IMR-90 (cell line): ENCODE measurements at regions not wholly inside any gene's neighbourhood (a gene's known extent, or its start where the extent isn't known, plus 50 kb on each side); places are given as distances from the start of the nearest gene placed in this dataset.

ENCODE experiments used
- ATAC-seq: fragments of 200-7000 bp; cut with Tn5 transposase; 2 replicates; pipeline ENCODE4 v1.9.1; 2020; ENCODE audit warnings: low read depth, mild to moderate bottlenecking, moderate library complexity
- BruUV-seq: library from RNA; stranded (reverse); fragments of 400-500 nt; replicated peaks from 2 replicates; lab custom pipeline; 2021; lab: Mats Ljungman, UMichigan
- CTCF ChIA-PET: fragments of 300-600 bp; formaldehyde crosslinking; extraction: SDS; loops from one replicate; lab custom pipeline; 2021; ENCODE audit warnings: antibody characterized with exemption; lab: Yijun Ruan, JAX
- POLR2A ChIA-PET: fragments of 300-600 bp; sonication (Branson Sonifier 250); formaldehyde crosslinking; loops from one replicate; lab custom pipeline; 2022; ENCODE audit warnings: antibody characterized with exemption; ENCODE audit not compliant: unreplicated experiment; lab: Charles Lee
- DNase-seq: peaks from one replicate; pipeline ENCODE4 v3.0.0; 2013
- H2AFZ ChIP-seq: replicated peaks from 2 replicates; pipeline ENCODE3; 2013; ENCODE audit warnings: low read length, mild to moderate bottlenecking; ENCODE audit not compliant: poor library complexity
- H2AK5ac ChIP-seq: 2 replicates; pipeline ENCODE4 v1.6.1; 2013; ENCODE audit warnings: low read depth, low read length, inconsistent platforms
- H2AK9ac ChIP-seq: replicated peaks from 2 replicates; pipeline ENCODE3; 2013; ENCODE audit warnings: mild to moderate bottlenecking, low read depth, low read length, moderate library complexity; ENCODE audit not compliant: poor library complexity
- H2BK120ac ChIP-seq: 2 replicates; pipeline ENCODE4 v1.6.1; 2013; ENCODE audit warnings: low read depth, low read length, inconsistent platforms
- H2BK15ac ChIP-seq: 3 replicates; pipeline ENCODE4 v1.6.1; 2013; ENCODE audit warnings: low read depth, low read length, inconsistent platforms
- H2BK20ac ChIP-seq: 2 replicates; pipeline ENCODE4 v1.6.1; 2013; ENCODE audit warnings: low read depth, mild to moderate bottlenecking, inconsistent platforms, low read length, moderate library complexity
- H2BK5ac ChIP-seq: 2 replicates; pipeline ENCODE4 v1.6.1; 2013; ENCODE audit warnings: mild to moderate bottlenecking, low read depth, low read length, inconsistent platforms; ENCODE audit not compliant: poor library complexity, severe bottlenecking
- H3K14ac ChIP-seq: replicated peaks from 2 replicates; pipeline ENCODE4 v1.6.1; 2013; ENCODE audit warnings: low read depth, low read length, inconsistent platforms
- H3K18ac ChIP-seq: 2 replicates; pipeline ENCODE4 v1.6.1; 2013; ENCODE audit warnings: low read depth, low read length, control low read depth
- H3K23ac ChIP-seq: 2 replicates; pipeline ENCODE4 v1.6.1; 2013; ENCODE audit warnings: low read depth, low read length, inconsistent platforms
- H3K27ac ChIP-seq: 2 replicates; pipeline ENCODE4 v1.5.1; 2013; ENCODE audit warnings: mild to moderate bottlenecking, control low read depth, low read length; ENCODE audit not compliant: insufficient read depth
- H3K27me3 ChIP-seq: 2 replicates; pipeline ENCODE4 v1.6.1; 2013; ENCODE audit warnings: low read length; ENCODE audit not compliant: control insufficient read depth, insufficient read depth
- H3K36me3 ChIP-seq: 2 replicates; pipeline ENCODE4 v1.6.1; 2013; ENCODE audit warnings: low read length, mixed read lengths; ENCODE audit not compliant: control insufficient read depth, insufficient read depth
- H3K4ac ChIP-seq: 2 replicates; pipeline ENCODE4 v1.6.1; 2013; ENCODE audit warnings: low read depth, low read length, inconsistent platforms
- H3K4me1 ChIP-seq: 2 replicates; pipeline ENCODE4 v1.6.1; 2013; ENCODE audit warnings: low read length, mixed read lengths; ENCODE audit not compliant: control insufficient read depth, insufficient read depth
- H3K4me2 ChIP-seq: 2 replicates; pipeline ENCODE4 v1.6.1; 2013; ENCODE audit warnings: low read depth, mild to moderate bottlenecking, control low read depth, low read length, moderate library complexity
- H3K4me3 ChIP-seq: 2 replicates; pipeline ENCODE4 v1.5.1; 2013; ENCODE audit warnings: low read depth, mild to moderate bottlenecking, control low read depth, low read length, moderate library complexity; ENCODE audit not compliant: insufficient read depth
- H3K56ac ChIP-seq: 2 replicates; pipeline ENCODE4 v1.6.1; 2013; ENCODE audit warnings: low read length, inconsistent platforms; ENCODE audit not compliant: insufficient read depth; ENCODE audit errors: extremely low read depth
- H3K79me1 ChIP-seq, 2 experiments: 2 replicates each; pipeline ENCODE4 v1.6.1; 2013; ENCODE audit warnings: low read length in 2 of 2, inconsistent platforms in 1 of 2, low read depth in 1 of 2
- H3K9ac ChIP-seq: 2 replicates; pipeline ENCODE4 v1.6.1; 2013; ENCODE audit warnings: low read depth, low read length, control low read depth
- H3K9me1 ChIP-seq: 2 replicates; pipeline ENCODE4 v1.6.1; 2013; ENCODE audit warnings: low read length, inconsistent platforms; ENCODE audit not compliant: insufficient read depth
- H3K9me3 ChIP-seq: 2 replicates; pipeline ENCODE4 v1.6.1; 2013; ENCODE audit warnings: low read length; ENCODE audit not compliant: control insufficient read depth, insufficient read depth
- H4K20me1 ChIP-seq: 2 replicates; pipeline ENCODE4 v1.6.1; 2013; ENCODE audit warnings: low read length, inconsistent platforms; ENCODE audit not compliant: insufficient read depth
- H4K5ac ChIP-seq: 2 replicates; pipeline ENCODE4 v1.6.1; 2013; ENCODE audit warnings: mild to moderate bottlenecking, low read depth, low read length, control low read depth
- H4K8ac ChIP-seq, 2 experiments: 2 replicates each; pipeline ENCODE4 v1.6.1; 2013; ENCODE audit warnings: low read depth in 2 of 2, low read length in 2 of 2, control low read depth in 1 of 2, inconsistent platforms in 1 of 2
- H4K91ac ChIP-seq: 2 replicates; pipeline ENCODE4 v1.6.1; 2013; ENCODE audit warnings: low read depth, low read length, inconsistent platforms; ENCODE audit not compliant: insufficient read depth
- BHLHE40 ChIP-seq: fragments of 150-350 bp; IDR thresholded peaks from 2 replicates; pipeline ENCODE4 v1.6.1; 2016; ENCODE audit warnings: mild to moderate bottlenecking, low read depth, low read length
- CEBPB ChIP-seq: IDR thresholded peaks from 2 replicates; pipeline ENCODE4 v1.6.1; 2012; ENCODE audit warnings: low read depth, low read length, improper control_type of control experiment
- CHD1 ChIP-seq: IDR thresholded peaks from 2 replicates; pipeline ENCODE4 v1.6.1; 2012; ENCODE audit warnings: low read depth, low read length, improper control_type of control experiment
- CTCF ChIP-seq: conservative IDR thresholded peaks from 2 replicates; pipeline ENCODE4 v1.5.1; 2012; ENCODE audit warnings: mild to moderate bottlenecking, low read depth, low read length, improper control_type of control experiment
- ELK1 ChIP-seq: fragments of 150-350 bp; IDR thresholded peaks from 2 replicates; pipeline ENCODE4 v1.6.1; 2016; ENCODE audit warnings: low read depth, mild to moderate bottlenecking, low read length, moderate library complexity, borderline replicate concordance
- FOS ChIP-seq: fragments of 150-350 bp; IDR thresholded peaks from 2 replicates; pipeline ENCODE4 v1.6.1; 2016; ENCODE audit warnings: low read depth, low read length
- MAFK ChIP-seq: IDR thresholded peaks from 2 replicates; pipeline ENCODE4 v1.6.1; 2012; ENCODE audit warnings: low read depth, low read length, improper control_type of control experiment
- MAZ ChIP-seq: IDR thresholded peaks from 2 replicates; pipeline ENCODE4 v1.6.1; 2012; ENCODE audit warnings: low read depth, mild to moderate bottlenecking, low read length, improper control_type of control experiment, moderate library complexity, borderline replicate concordance
- MXI1 ChIP-seq: IDR thresholded peaks from 2 replicates; pipeline ENCODE4 v1.6.1; 2012; ENCODE audit warnings: low read depth, mild to moderate bottlenecking, low read length, moderate library complexity, borderline replicate concordance
- NFE2L2 ChIP-seq: fragments of 150-350 bp; IDR thresholded peaks from 2 replicates; pipeline ENCODE4 v1.6.1; 2016; ENCODE audit warnings: low read depth, mild to moderate bottlenecking, low read length
- POLR2A ChIP-seq: IDR thresholded peaks from 2 replicates; pipeline ENCODE4 v1.6.1; 2012; ENCODE audit warnings: mild to moderate bottlenecking, low read depth, low read length
- RAD21 ChIP-seq: IDR thresholded peaks from 2 replicates; pipeline ENCODE4 v1.6.1; 2012; ENCODE audit warnings: low read length, improper control_type of control experiment
- RCOR1 ChIP-seq: IDR thresholded peaks from 2 replicates; pipeline ENCODE4 v1.6.1; 2012; ENCODE audit warnings: mild to moderate bottlenecking, low read length, improper control_type of control experiment; ENCODE audit not compliant: insufficient replicate concordance
- RFX5 ChIP-seq: IDR thresholded peaks from 2 replicates; pipeline ENCODE4 v1.8.0; 2012; ENCODE audit warnings: low read depth, mild to moderate bottlenecking, low read length, moderate library complexity
- SMC3 ChIP-seq: fragments of 150-350 bp; IDR thresholded peaks from 2 replicates; pipeline ENCODE4 v1.6.1; 2016; ENCODE audit warnings: low read depth, mild to moderate bottlenecking, antibody characterized with exemption, low read length, moderate library complexity
- USF2 ChIP-seq: fragments of 150-350 bp; IDR thresholded peaks from 2 replicates; pipeline ENCODE4 v1.6.1; 2017; ENCODE audit warnings: mild to moderate bottlenecking, antibody characterized with exemption, low read length, low read depth
- WGBS, 2 experiments: methylation state at CpG; one replicate each; pipeline versions ENCODE4 v1.1.5 to v1.1.7; 2013; ENCODE audit warnings: missing lambda C conversion rate in 2 of 2; ENCODE audit not compliant: insufficient read length in 1 of 2; ENCODE audit errors: extremely low coverage in 2 of 2; 5-methylcytosine and 5-hydroxymethylcytosine counted together
- dilution Hi-C: fragments of 300-500 bp; cut with HindIII; formaldehyde crosslinking; loops from one replicate; pipeline ENCODE4 v1.14.3; 2018; ENCODE audit warnings: low sequenced_read_pairs; ENCODE audit not compliant: unreplicated experiment
- in situ Hi-C: fragments of 300-500 bp; cut with MboI; formaldehyde crosslinking; loops from 3 replicates; pipeline ENCODE4 v1.14.3; 2019; ENCODE audit warnings: low sequenced_read_pairs, inconsistent platforms, mixed read lengths
- intact Hi-C: fragments of 100-400 bp; cut with micrococcal nuclease; formaldehyde crosslinking; loops from 2 replicates; pipeline ENCODE4 v1.10.0; 2022

- Histone ChIP-seq H3K18ac (no peak overlapping the region), H3K27me3 (peaks cover 10% of the 10 kb centered on the region), H4K20me1 (no peaks in the 10 kb centered on the region), H2BK20ac (no peak overlapping the region), H2AK5ac (no peak overlapping the region), H3K27ac (no peak overlapping the region), H3K79me1 (no peaks in the 10 kb centered on the region), H3K4me2 (no peak overlapping the region), H3K9me1 (no peaks in the 10 kb centered on the region; the same call in 1 of the 2 replicates), H3K56ac (no peak overlapping the region), H4K91ac (no peak overlapping the region), H2BK5ac (no peak overlapping the region), H3K4me1 (no peaks in the 10 kb centered on the region), H3K23ac (no peak overlapping the region), H3K36me3 (no peaks in the 10 kb centered on the region), H2AFZ (no peak overlapping the region), H2AK9ac (no peak overlapping the region), H3K9ac (no peak overlapping the region), H2BK15ac (no peak overlapping the region), H4K5ac (no peak overlapping the region), H3K4me3 (no peak overlapping the region), H3K4ac (no peak overlapping the region), H2BK120ac (no peak overlapping the region), H3K9me3 (no peaks in the 10 kb centered on the region), H4K8ac (no peak overlapping the region), H3K14ac (no peak overlapping the region)
- 52% methylated on average over 4 of the region's 6 CpGs; no CpG with 5 or more reads in 1 of the 2 experiments for WGBS, 2 experiments
- ATAC-seq: no peak
- BruUV-seq: no TSS peak
- TF ChIP-seq CHD1: no peak
- TF ChIP-seq RCOR1: no peak
- TF ChIP-seq SMC3: no peak
- no peak for TF ChIP-seq CEBPB
- TF ChIP-seq NFE2L2: no peak
- no peak for TF ChIP-seq CTCF
- TF ChIP-seq RAD21: no peak
- TF ChIP-seq MAFK: no peak
- TF ChIP-seq MXI1: no peak
- TF ChIP-seq USF2: no peak
- TF ChIP-seq RFX5: no peak
- TF ChIP-seq BHLHE40: no peak
- no peak for TF ChIP-seq POLR2A
- no peak for TF ChIP-seq FOS
- TF ChIP-seq MAZ: no peak
- no peak for TF ChIP-seq ELK1
- dilution Hi-C loops (no loop called here), intact Hi-C loops (no loop called here), in situ Hi-C loops (no loop called here)
- CTCF ChIA-PET: no interaction called here
- no peak for DNase-seq
- POLR2A ChIA-PET: no interaction called here
Observed at GRCh38 chr5:174392892-174393291, 331.5 kb upstream of the MSX2 start.
